GM19463 (cell line): ENCODE measurements at regions not wholly inside any gene's neighbourhood (a gene's known extent, or its start where the extent isn't known, plus 50 kb on each side); places are given as distances from the start of the nearest gene placed in this dataset.

ENCODE experiments used
- ATAC-seq: cut with Tn5 transposase; IDR thresholded peaks from one replicate; pipeline ENCODE4 v1.9.1; 2021; ENCODE audit warnings: mild to moderate bottlenecking, moderate library complexity; ENCODE audit not compliant: unreplicated experiment

GRCh38 chr1:84090447-84091245 lies 53.4 kb upstream of the PRKACB start:
- ATAC-seq: peak; percentile 57

GRCh38 chr1:84089867-84090266 lies 54.2 kb upstream of the PRKACB start:
- ATAC-seq: no peak

GRCh38 chr1:84089465-84089864 lies 54.6 kb upstream of the PRKACB start:
- no peak for ATAC-seq

GRCh38 chr1:84086616-84087015 lies 57.5 kb upstream of the PRKACB start:
- ATAC-seq: no peak

- ATAC-seq: no peak
These were observed 57.9 kb upstream of the PRKACB start for GRCh38 chr1:84086189-84086588.

- no peak for ATAC-seq
These were observed 60.8 kb upstream of the PRKACB start for GRCh38 chr1:84083307-84083706.

GRCh38 chr1:84078842-84079202 lies 65.2 kb upstream of the PRKACB start:
- no peak for ATAC-seq

- ATAC-seq: peak; percentile 26
These were observed 65.8 kb upstream of the PRKACB start for GRCh38 chr1:84078108-84078841.

- ATAC-seq: peak; percentile 91
These were observed 66.5 kb upstream of the PRKACB start for GRCh38 chr1:84077476-84078107.

GRCh38 chr1:84073266-84073665 lies 70.8 kb upstream of the PRKACB start:
- no peak for ATAC-seq

- no peak for ATAC-seq
These were observed 70.4 kb upstream of the TTLL7 start for GRCh38 chr1:84069236-84069845.

- ATAC-seq: no peak
These were observed 63.6 kb upstream of the TTLL7 start for GRCh38 chr1:84062496-84062895.

GRCh38 chr1:84061336-84061735 lies 62.4 kb upstream of the TTLL7 start:
- ATAC-seq: no peak

- ATAC-seq: no peak
These were observed 61.8 kb upstream of the TTLL7 start for GRCh38 chr1:84060781-84061180.

- ATAC-seq: no peak
These were observed 49.9 kb upstream of the TTLL7 start for GRCh38 chr1:84048820-84049219.
